GM12865 (cell line): ENCODE measurements at regions not wholly inside any gene's neighbourhood (a gene's known extent, or its start where the extent isn't known, plus 50 kb on each side); places are given as distances from the start of the nearest gene placed in this dataset.

Experiments used
- DNase-seq: peaks from one replicate; pipeline ENCODE4 v3.0.0; 2010; ENCODE audit warnings: low read depth
- H3K4me3 ChIP-seq: 2 replicates; pipeline ENCODE4 v1.5.1; 2011; ENCODE audit warnings: mild to moderate bottlenecking, low read depth, low read length, control low read depth
- TF ChIP-seq, protein P1 (sequence below): IDR thresholded peaks from 2 replicates; pipeline ENCODE4 v1.5.1; 2011; ENCODE audit warnings: low read length, control low read depth, low read depth, inconsistent platforms; ENCODE audit not compliant: insufficient read depth; ENCODE audit errors: missing control alignments

DNA sequence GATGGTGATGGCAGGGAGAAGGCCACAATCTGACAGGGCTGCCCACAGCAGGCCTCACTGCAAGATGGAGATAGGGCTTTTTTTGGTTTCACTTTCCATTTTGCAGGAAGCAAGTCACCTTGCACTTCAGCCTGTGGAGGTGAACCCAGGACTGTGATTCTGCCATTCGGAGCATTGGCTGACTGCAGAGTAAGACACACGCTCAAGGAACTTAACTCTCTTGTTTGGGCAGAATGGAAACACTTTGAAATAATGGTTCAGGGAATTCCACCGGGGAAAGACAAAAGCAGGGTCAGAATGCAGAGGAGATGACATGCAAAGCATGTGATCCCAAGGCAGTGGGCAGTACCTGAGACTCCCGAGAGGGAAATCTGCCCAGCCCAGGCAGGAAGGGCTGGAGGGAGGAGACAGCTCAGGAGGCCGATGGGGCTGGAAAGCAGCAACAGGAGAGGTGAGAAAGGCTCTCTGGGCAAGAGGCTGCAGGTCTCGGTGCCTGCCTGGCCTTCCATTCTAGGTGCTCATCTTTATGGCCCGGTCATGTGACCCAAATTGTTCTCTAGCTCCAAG, 58.7 kb upstream of the PRMT8 start:
- no peak overlapping the region for H3K4me3 ChIP-seq
- peak; percentile 18 for DNase-seq
- TF ChIP-seq, protein P1, sequence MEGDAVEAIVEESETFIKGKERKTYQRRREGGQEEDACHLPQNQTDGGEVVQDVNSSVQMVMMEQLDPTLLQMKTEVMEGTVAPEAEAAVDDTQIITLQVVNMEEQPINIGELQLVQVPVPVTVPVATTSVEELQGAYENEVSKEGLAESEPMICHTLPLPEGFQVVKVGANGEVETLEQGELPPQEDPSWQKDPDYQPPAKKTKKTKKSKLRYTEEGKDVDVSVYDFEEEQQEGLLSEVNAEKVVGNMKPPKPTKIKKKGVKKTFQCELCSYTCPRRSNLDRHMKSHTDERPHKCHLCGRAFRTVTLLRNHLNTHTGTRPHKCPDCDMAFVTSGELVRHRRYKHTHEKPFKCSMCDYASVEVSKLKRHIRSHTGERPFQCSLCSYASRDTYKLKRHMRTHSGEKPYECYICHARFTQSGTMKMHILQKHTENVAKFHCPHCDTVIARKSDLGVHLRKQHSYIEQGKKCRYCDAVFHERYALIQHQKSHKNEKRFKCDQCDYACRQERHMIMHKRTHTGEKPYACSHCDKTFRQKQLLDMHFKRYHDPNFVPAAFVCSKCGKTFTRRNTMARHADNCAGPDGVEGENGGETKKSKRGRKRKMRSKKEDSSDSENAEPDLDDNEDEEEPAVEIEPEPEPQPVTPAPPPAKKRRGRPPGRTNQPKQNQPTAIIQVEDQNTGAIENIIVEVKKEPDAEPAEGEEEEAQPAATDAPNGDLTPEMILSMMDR, result no peak

DNA sequence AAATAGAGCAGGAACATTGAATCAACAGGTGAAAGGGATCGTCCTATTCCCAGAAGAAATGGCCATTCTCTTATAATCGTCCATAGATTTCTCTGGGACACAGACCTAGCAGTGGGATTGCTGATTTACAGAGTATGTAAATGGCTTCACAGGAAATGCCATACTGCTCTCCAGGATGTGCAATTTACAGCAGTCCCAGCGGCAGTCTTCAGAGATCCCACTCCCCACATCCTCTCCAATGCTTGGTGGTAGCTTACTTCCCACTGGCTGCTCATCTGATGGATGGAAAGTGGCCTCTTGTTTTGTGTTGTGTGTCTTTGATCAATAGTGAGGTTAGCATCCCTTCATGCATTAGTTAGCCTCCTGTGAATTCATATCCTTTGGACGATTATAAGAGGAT, 58.1 kb upstream of the PRMT8 start:
- H3K4me3 ChIP-seq, result no peak overlapping the region
- TF ChIP-seq, protein P1, result no peak
- no peak for DNase-seq

DNA sequence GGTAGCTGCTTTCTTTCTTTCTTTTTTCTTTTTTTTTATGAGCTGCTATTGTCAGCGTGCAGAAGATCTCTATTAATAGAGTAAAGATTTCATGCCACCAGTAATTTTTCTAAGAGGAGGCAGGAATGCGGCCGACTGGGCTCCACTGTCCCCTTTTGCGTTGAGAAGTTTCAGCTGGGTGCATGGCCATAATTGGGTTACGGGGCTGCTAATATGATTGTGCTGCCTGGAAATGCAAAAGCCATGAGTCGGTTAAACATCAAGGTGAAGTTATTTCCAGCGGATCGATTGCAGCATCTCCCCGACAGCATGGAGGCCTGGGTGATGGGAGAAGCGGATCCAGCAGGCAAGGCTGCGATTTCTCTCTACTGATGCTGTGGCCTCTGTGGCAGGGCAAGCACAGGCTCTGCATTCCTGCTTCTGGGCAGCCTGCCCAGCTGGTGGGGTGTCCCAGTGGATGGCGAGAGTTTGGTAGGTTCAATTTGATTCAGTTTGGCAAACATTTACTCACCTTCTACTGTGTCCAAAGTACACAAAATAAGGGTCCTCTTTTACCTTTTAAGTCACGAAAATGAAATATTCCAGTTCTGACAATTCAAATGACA, 54.4 kb upstream of the PRMT8 start:
- TF ChIP-seq, protein P1, result no peak
- H3K4me3 ChIP-seq, result no peak overlapping the region
- no peak for DNase-seq

DNA sequence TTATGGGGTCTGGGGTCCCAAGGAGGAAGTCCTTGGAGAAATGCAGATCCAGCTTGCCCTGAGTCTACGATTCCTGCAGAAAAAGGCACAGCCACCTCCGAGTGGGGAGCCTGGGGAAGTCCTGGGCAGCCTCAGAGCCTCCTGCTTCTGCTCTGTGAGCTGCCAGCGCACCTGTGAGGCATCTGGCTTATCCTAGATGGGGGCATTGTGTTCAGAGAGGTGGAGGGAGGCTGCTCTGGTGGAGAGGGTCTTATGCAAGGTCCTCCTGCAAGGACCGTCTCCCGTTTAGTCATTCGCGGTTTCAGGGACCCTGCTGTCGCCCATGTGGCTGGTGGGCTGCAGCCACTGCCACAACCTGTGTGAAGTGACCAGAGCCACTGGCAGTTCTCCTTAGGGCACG, 53.0 kb upstream of the PRMT8 start:
- TF ChIP-seq, protein P1, result no peak
- DNase-seq, result no peak
- H3K4me3 ChIP-seq, result no peak overlapping the region

DNA sequence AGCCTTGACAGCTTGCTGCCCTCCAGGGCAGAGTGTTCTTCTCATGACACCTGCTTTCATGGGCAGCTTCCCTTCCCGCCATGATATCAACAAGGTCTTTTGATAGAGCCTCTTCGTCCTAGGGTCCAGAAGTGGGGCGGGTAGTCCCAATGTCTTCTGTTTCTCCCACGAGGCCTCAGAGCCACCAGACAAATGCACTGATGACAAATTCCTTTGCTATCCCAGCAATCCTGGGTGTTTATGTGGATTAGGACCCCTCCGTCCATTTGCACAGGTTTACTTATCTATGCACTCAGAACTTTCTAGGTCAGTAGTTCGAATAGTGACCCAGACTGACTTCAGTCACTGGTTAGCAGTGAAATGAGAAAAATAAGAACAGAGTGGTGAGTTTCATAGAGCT, 52.6 kb upstream of the PRMT8 start:
- no peak overlapping the region for H3K4me3 ChIP-seq
- TF ChIP-seq, protein P1, result no peak
- DNase-seq, result no peak
